GM12878 (cell line): ENCODE measurements at regions not wholly inside any gene's neighbourhood (a gene's known extent, or its start where the extent isn't known, plus 50 kb on each side); places are given as distances from the start of the nearest gene placed in this dataset.

Experiments
- ATAC-seq: fragments of 200-7000 bp; cut with Tn5 transposase; 3 replicates; pipeline ENCODE4 v1.9.1; 2020; ENCODE audit warnings: mild to moderate bottlenecking, moderate library complexity
- BruUV-seq: library from RNA; stranded (reverse); fragments of 400-500 nt; replicated peaks from 2 replicates; lab custom pipeline; 2021; lab: Mats Ljungman, UMichigan
- CTCF ChIA-PET: fragments of 300-600 bp; sonication (Branson Sonifier 250); formaldehyde crosslinking; extraction: SDS; loops from one replicate; lab custom pipeline; 2021; ENCODE audit warnings: inconsistent platforms; lab: Yijun Ruan, JAX
- POLR2A ChIA-PET: fragments of 350-600 bp; formaldehyde crosslinking; extraction: SDS; loops from one replicate; lab custom pipeline; 2021; ENCODE audit warnings: inconsistent platforms; lab: Charles Lee
- RAD21 ChIA-PET: fragments of 300-600 bp; sonication (Branson Sonifier 250); formaldehyde crosslinking; loops from one replicate; lab custom pipeline; 2023; ENCODE audit warnings: antibody characterized with exemption; ENCODE audit not compliant: unreplicated experiment; lab: Charles Lee
- SMC1A ChIA-PET: fragments of 300-600 bp; sonication (Branson Sonifier 250); formaldehyde crosslinking; loops from one replicate; lab custom pipeline; 2023; ENCODE audit not compliant: unreplicated experiment, uncharacterized antibody; lab: Charles Lee
- DNase-seq: peaks from one replicate; pipeline ENCODE4 v3.0.0-alpha.2; 2011; ENCODE audit warnings: low read depth, low spot score
- FAIRE-seq: peaks from 3 replicates; lab custom pipeline; 2011; peaks lifted over from hg19 to GRCh38; lab: Jason Lieb, UNC
- H2AFZ ChIP-seq: 2 replicates; pipeline ENCODE4 v1.6.0; 2011; ENCODE audit warnings: low read depth, low read length, control low read depth; ENCODE audit not compliant: control insufficient read depth
- H3K27ac ChIP-seq: 2 replicates; pipeline ENCODE4 v1.5.1; 2011; ENCODE audit warnings: control low read depth; ENCODE audit not compliant: control insufficient read depth, insufficient read depth
- H3K27me3 ChIP-seq, 2 experiments: replicated peaks in 1 of 2; 2 replicates each; pipeline versions ENCODE4 v1.6.0 to v1.6.1; 2011; ENCODE audit warnings: low read length in 1 of 2; ENCODE audit not compliant: control insufficient read depth in 2 of 2, insufficient read depth in 2 of 2
- H3K36me3 ChIP-seq, 2 experiments: 2 replicates each; pipeline ENCODE4 v1.5.1; 2011; ENCODE audit warnings: low read length in 1 of 2; ENCODE audit not compliant: control insufficient read depth in 2 of 2, insufficient read depth in 2 of 2
- H3K4me1 ChIP-seq: 2 replicates; pipeline ENCODE4 v1.6.1; 2011; ENCODE audit warnings: mild to moderate bottlenecking, low read length, moderate library complexity, mixed read lengths; ENCODE audit not compliant: control insufficient read depth, insufficient read depth
- H3K4me2 ChIP-seq: 2 replicates; pipeline ENCODE4 v1.6.0; 2011; ENCODE audit warnings: control low read depth; ENCODE audit not compliant: control insufficient read depth, insufficient read depth
- H3K4me3 ChIP-seq: fragments of 200-600 bp; sonication (generic); 2 replicates; pipeline ENCODE4 v1.5.1; 2016
- H3K79me2 ChIP-seq: 2 replicates; pipeline ENCODE4 v1.6.0; 2011; ENCODE audit warnings: low read length; ENCODE audit not compliant: control insufficient read depth, insufficient read depth
- H3K9ac ChIP-seq: 2 replicates; pipeline ENCODE4 v1.8.0; 2011; ENCODE audit warnings: low read length, control low read depth, mixed read lengths; ENCODE audit not compliant: control insufficient read depth, insufficient read depth
- H3K9me3 ChIP-seq: replicated peaks from 3 replicates; pipeline ENCODE4 v1.5.1; 2011; ENCODE audit warnings: mild to moderate bottlenecking, low read length; ENCODE audit not compliant: control insufficient read depth, insufficient read depth
- H4K20me1 ChIP-seq: 2 replicates; pipeline ENCODE4 v1.6.0; 2011; ENCODE audit not compliant: control insufficient read depth, insufficient read depth
- BCL3 ChIP-seq: IDR thresholded peaks from 2 replicates; pipeline ENCODE4 v1.6.1; 2011; ENCODE audit warnings: borderline replicate concordance, low read depth, mild to moderate bottlenecking, moderate library complexity, low read length; ENCODE audit not compliant: insufficient read depth, poor library complexity, severe bottlenecking
- MAX ChIP-seq: IDR thresholded peaks from 2 replicates; pipeline ENCODE4 v1.6.1; 2012; ENCODE audit warnings: low read depth, low read length, improper control_type of control experiment
- NFIC ChIP-seq: IDR thresholded peaks from 2 replicates; pipeline ENCODE4 v1.6.1; 2012; ENCODE audit warnings: low read depth, mild to moderate bottlenecking, inconsistent platforms, low read length, moderate library complexity
- NFYA ChIP-seq: IDR thresholded peaks from 2 replicates; pipeline ENCODE4 v1.6.1; 2011; ENCODE audit warnings: low read depth, mild to moderate bottlenecking, low read length, improper control_type of control experiment, borderline replicate concordance
- PAX5 ChIP-seq: IDR thresholded peaks from 2 replicates; pipeline ENCODE4 v1.6.1; 2011; ENCODE audit warnings: low read depth, low read length, borderline replicate concordance
- SRF ChIP-seq, 2 experiments: IDR thresholded peaks; 2 replicates each; pipeline ENCODE4 v1.6.1; 2011; ENCODE audit warnings: low read depth in 2 of 2, low read length in 2 of 2, mild to moderate bottlenecking in 1 of 2, moderate library complexity in 1 of 2
- TCF3 ChIP-seq: IDR thresholded peaks from 2 replicates; pipeline ENCODE4 v1.6.1; 2012; ENCODE audit warnings: low read depth, mild to moderate bottlenecking, low read length, borderline replicate concordance; ENCODE audit not compliant: insufficient read depth
- ZBED1 ChIP-seq: IDR thresholded peaks from 2 replicates; pipeline ENCODE4 v1.6.1; 2016; ENCODE audit warnings: borderline replicate concordance
- WGBS: methylation state at CpG from one replicate; pipeline ENCODE4 v1.1.6; 2016; ENCODE audit warnings: low lambda C conversion rate; ENCODE audit not compliant: insufficient replicate concordance, insufficient coverage; ENCODE audit errors: missing lambda C conversion rate; 5-methylcytosine and 5-hydroxymethylcytosine counted together
- in situ Hi-C: fragments of 300-500 bp; cut with MboI; formaldehyde crosslinking; loops from 9 replicates; pipeline ENCODE4 v1.14.3; 2018; ENCODE audit warnings: mixed read lengths
- intact Hi-C: fragments of 100-400 bp; cut with micrococcal nuclease; formaldehyde crosslinking; loops from one replicate; pipeline ENCODE4 v1.14.2; 2022; ENCODE audit not compliant: unreplicated experiment

DNA sequence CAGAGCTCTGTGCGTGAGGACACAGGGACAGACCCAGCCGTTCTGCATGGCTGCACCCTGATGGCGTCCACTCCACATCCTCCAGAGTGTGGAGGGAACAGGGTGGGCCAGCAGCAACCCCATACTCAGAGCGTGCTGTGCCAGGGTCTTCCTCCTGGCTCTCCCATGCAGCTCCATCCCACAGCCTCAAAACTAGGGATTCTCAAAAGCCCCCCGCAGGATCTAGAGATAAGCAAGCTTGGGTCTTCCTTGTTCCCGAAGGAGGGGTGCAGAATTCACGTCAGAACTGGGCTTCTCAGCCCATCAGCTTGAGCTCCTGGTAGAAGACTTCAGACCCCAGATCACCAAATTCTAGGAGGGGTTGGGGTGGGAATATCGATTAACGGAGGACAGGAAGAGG is 858.8 kb downstream of the TBC1D22A start:
- no peak for FAIRE-seq
- H3K4me1 ChIP-seq = no peaks in the 10 kb centered on the region
- H3K27ac ChIP-seq = no peak overlapping the region
- H4K20me1 ChIP-seq = no peaks in the 10 kb centered on the region
- H3K9me3 ChIP-seq = no peaks in the 10 kb centered on the region; the same call in 2 of the 3 replicates
- no peak overlapping the region for H3K9ac ChIP-seq
- POLR2A ChIA-PET = no interaction called here
- ATAC-seq = no peak
- no peaks in the 10 kb centered on the region for H3K27me3 ChIP-seq
- CTCF ChIA-PET = no interaction called here
- RAD21 ChIA-PET = no interaction called here
- no peak for TF ChIP-seq MAX
- no peak for TF ChIP-seq ZBED1
- no peak for TF ChIP-seq NFYA
- TF ChIP-seq PAX5 = peak; percentile 37; the same call in 1 of the 2 replicates
- TF ChIP-seq SRF (IDR thresholded peaks at IDR 0.05; ENCODE audit: low read depth in 2 of 2, low read length in 2 of 2) = no peak
- no peak for TF ChIP-seq TCF3
- no peak for TF ChIP-seq NFIC
- TF ChIP-seq BCL3 = no peak
- TF ChIP-seq, all 136 proteins: peak for 1
- no peak for DNase-seq
- Histone ChIP-seq H3K36me3 (no peaks in the 10 kb centered on the region), H3K4me2 (no peak overlapping the region), H2AFZ (no peak overlapping the region), H3K4me3 (no peak overlapping the region), H3K79me2 (no peaks in the 10 kb centered on the region)
- in situ Hi-C loops = no loop called here
- intact Hi-C loops = no loop called here
- SMC1A ChIA-PET = no interaction called here
- WGBS = 18% methylated on average over 9 of the region's 9 CpGs
- no TSS peak for BruUV-seq
